ENCODE measurements at regions not wholly inside any gene's neighbourhood (a gene's known extent, or its start where the extent isn't known, plus 50 kb on each side); places are given as distances from the start of the nearest gene placed in this dataset.
"Not testable (repeated sequence)": the region's sequence is repeated elsewhere in the genome, so short reads cannot be mapped to it uniquely, and the experiment has no call there.

GRCh38 chrX:34810364-34810763, 132.2 kb upstream of the FAM47B start:
- no peaks in the 10 kb centered on the region for H3K9me3 ChIP-seq (ENCODE audit: control insufficient read depth, low read length)
- peaks cover 7% of the 10 kb centered on the region for H3K4me1 ChIP-seq (ENCODE audit: control insufficient read depth, insufficient read depth, low read length, poor library complexity, severe bottlenecking)
- no peaks in the 10 kb centered on the region for H3K36me3 ChIP-seq (ENCODE audit: control insufficient read depth, insufficient read depth, low read length)
- WGBS, 2 experiments (ENCODE audit: insufficient coverage in 2 of 2), result no CpG with 5 or more reads among the region's 2 CpGs
- H3K27ac ChIP-seq (ENCODE audit: low read depth, low read length, severe bottlenecking), result no peak overlapping the region
- H3K4me3 ChIP-seq (ENCODE audit: extremely low read depth, insufficient read depth, low read length, poor library complexity, severe bottlenecking), result no peak overlapping the region

GRCh38 chrX:34810916-34811315, 131.7 kb upstream of the FAM47B start:
- peaks cover 7% of the 10 kb centered on the region for H3K4me1 ChIP-seq (ENCODE audit: control insufficient read depth, insufficient read depth, low read length, poor library complexity, severe bottlenecking)
- no peaks in the 10 kb centered on the region for H3K36me3 ChIP-seq (ENCODE audit: control insufficient read depth, insufficient read depth, low read length)
- H3K4me3 ChIP-seq (ENCODE audit: extremely low read depth, insufficient read depth, low read length, poor library complexity, severe bottlenecking), result no peak overlapping the region
- WGBS, 2 experiments (ENCODE audit: insufficient coverage in 2 of 2), result 60% methylated on average over 1 of the region's 2 CpGs; no CpG with 5 or more reads in 1 of the 2 experiments
- H3K27ac ChIP-seq (ENCODE audit: low read depth, low read length, severe bottlenecking), result no peak overlapping the region
- H3K9me3 ChIP-seq (ENCODE audit: control insufficient read depth, low read length), result no peaks in the 10 kb centered on the region

GRCh38 chrX:34813618-34814017, 129.0 kb upstream of the FAM47B start:
- Histone ChIP-seq H3K4me3 (ENCODE audit: extremely low read depth, insufficient read depth, low read length, poor library complexity, severe bottlenecking) (no peak overlapping the region), H3K4me1 (ENCODE audit: control insufficient read depth, insufficient read depth, low read length, poor library complexity, severe bottlenecking) (peaks cover 7% of the 10 kb centered on the region)

GRCh38 chrX:34826964-34827363, 115.6 kb upstream of the FAM47B start:
- Histone ChIP-seq H3K27ac (ENCODE audit: low read depth, low read length, severe bottlenecking) (no peak overlapping the region), H3K4me1 (ENCODE audit: control insufficient read depth, insufficient read depth, low read length, poor library complexity, severe bottlenecking) (no peaks in the 10 kb centered on the region), H3K4me3 (ENCODE audit: extremely low read depth, insufficient read depth, low read length, poor library complexity, severe bottlenecking) (no peak overlapping the region), H3K9me3 (ENCODE audit: control insufficient read depth, low read length) (no peaks in the 10 kb centered on the region), H3K36me3 (ENCODE audit: control insufficient read depth, insufficient read depth, low read length) (no peaks in the 10 kb centered on the region)
- no CpG with 5 or more reads among the region's 3 CpGs for WGBS, 2 experiments (ENCODE audit: insufficient coverage in 2 of 2)

More at GRCh38 chrX:34813618-34814017, 129.0 kb upstream of the FAM47B start:
- Histone ChIP-seq H3K9me3 (ENCODE audit: control insufficient read depth, low read length) (no peaks in the 10 kb centered on the region), H3K36me3 (ENCODE audit: control insufficient read depth, insufficient read depth, low read length) (no peaks in the 10 kb centered on the region), H3K27ac (ENCODE audit: low read depth, low read length, severe bottlenecking) (no peak overlapping the region)
- WGBS, 2 experiments (ENCODE audit: insufficient coverage in 2 of 2), result no CpG with 5 or more reads among the region's 1 CpG

GRCh38 chrX:34839451-34839850, 103.1 kb upstream of the FAM47B start:
- no peak overlapping the region for H3K27ac ChIP-seq (ENCODE audit: low read depth, low read length, severe bottlenecking)
- no peaks in the 10 kb centered on the region for H3K9me3 ChIP-seq (ENCODE audit: control insufficient read depth, low read length)
- no peaks in the 10 kb centered on the region for H3K36me3 ChIP-seq (ENCODE audit: control insufficient read depth, insufficient read depth, low read length)
- H3K4me1 ChIP-seq (ENCODE audit: control insufficient read depth, insufficient read depth, low read length, poor library complexity, severe bottlenecking), result no peaks in the 10 kb centered on the region
- no peak overlapping the region for H3K4me3 ChIP-seq (ENCODE audit: extremely low read depth, insufficient read depth, low read length, poor library complexity, severe bottlenecking)
- WGBS, 2 experiments (ENCODE audit: insufficient coverage in 2 of 2), result no CpG with 5 or more reads among the region's 3 CpGs

GRCh38 chrX:34841205-34841604, 101.4 kb upstream of the FAM47B start:
- not testable (repeated sequence) for H3K4me3 ChIP-seq (ENCODE audit: extremely low read depth, insufficient read depth, low read length, poor library complexity, severe bottlenecking)

GRCh38 chrX:34848281-34848680, 94.3 kb upstream of the FAM47B start:
- no peak overlapping the region for H3K27ac ChIP-seq (ENCODE audit: low read depth, low read length, severe bottlenecking)
- no peak overlapping the region for H3K4me3 ChIP-seq (ENCODE audit: extremely low read depth, insufficient read depth, low read length, poor library complexity, severe bottlenecking)
- no CpG with 5 or more reads among the region's 3 CpGs for WGBS, 2 experiments (ENCODE audit: insufficient coverage in 2 of 2)
- no peaks in the 10 kb centered on the region for H3K9me3 ChIP-seq (ENCODE audit: control insufficient read depth, low read length)
- H3K36me3 ChIP-seq (ENCODE audit: control insufficient read depth, insufficient read depth, low read length), result no peaks in the 10 kb centered on the region
- H3K4me1 ChIP-seq (ENCODE audit: control insufficient read depth, insufficient read depth, low read length, poor library complexity, severe bottlenecking), result no peaks in the 10 kb centered on the region

More at GRCh38 chrX:34841205-34841604, 101.4 kb upstream of the FAM47B start:
- H3K27ac ChIP-seq (ENCODE audit: low read depth, low read length, severe bottlenecking); H3K36me3 ChIP-seq (ENCODE audit: control insufficient read depth, insufficient read depth, low read length); H3K9me3 ChIP-seq (ENCODE audit: control insufficient read depth, low read length); H3K4me1 ChIP-seq (ENCODE audit: control insufficient read depth, insufficient read depth, low read length, poor library complexity, severe bottlenecking): not testable (repeated sequence)

- Histone ChIP-seq H3K4me3 (ENCODE audit: extremely low read depth, insufficient read depth, low read length, poor library complexity, severe bottlenecking) (no peak overlapping the region), H3K36me3 (ENCODE audit: control insufficient read depth, insufficient read depth, low read length) (no peaks in the 10 kb centered on the region), H3K4me1 (ENCODE audit: control insufficient read depth, insufficient read depth, low read length, poor library complexity, severe bottlenecking) (no peaks in the 10 kb centered on the region), H3K27ac (ENCODE audit: low read depth, low read length, severe bottlenecking) (no peak overlapping the region), H3K9me3 (ENCODE audit: control insufficient read depth, low read length) (no peaks in the 10 kb centered on the region)
- WGBS, 2 experiments (ENCODE audit: insufficient coverage in 2 of 2), result no CpG with 5 or more reads among the region's 1 CpG
Measured at GRCh38 chrX:34849371-34849770, 93.2 kb upstream of the FAM47B start.

GRCh38 chrX:34859191-34859590, 83.4 kb upstream of the FAM47B start:
- Histone ChIP-seq H3K36me3 (ENCODE audit: control insufficient read depth, insufficient read depth, low read length) (no peaks in the 10 kb centered on the region), H3K9me3 (ENCODE audit: control insufficient read depth, low read length) (no peaks in the 10 kb centered on the region), H3K27ac (ENCODE audit: low read depth, low read length, severe bottlenecking) (no peak overlapping the region), H3K4me1 (ENCODE audit: control insufficient read depth, insufficient read depth, low read length, poor library complexity, severe bottlenecking) (no peaks in the 10 kb centered on the region), H3K4me3 (ENCODE audit: extremely low read depth, insufficient read depth, low read length, poor library complexity, severe bottlenecking) (no peak overlapping the region)
- WGBS, 2 experiments (ENCODE audit: insufficient coverage in 2 of 2), result no CpG with 5 or more reads among the region's 2 CpGs

GRCh38 chrX:34863906-34864305, 78.7 kb upstream of the FAM47B start:
- Histone ChIP-seq H3K36me3 (ENCODE audit: control insufficient read depth, insufficient read depth, low read length) (no peaks in the 10 kb centered on the region), H3K27ac (ENCODE audit: low read depth, low read length, severe bottlenecking) (no peak overlapping the region), H3K4me1 (ENCODE audit: control insufficient read depth, insufficient read depth, low read length, poor library complexity, severe bottlenecking) (no peaks in the 10 kb centered on the region), H3K9me3 (ENCODE audit: control insufficient read depth, low read length) (no peaks in the 10 kb centered on the region), H3K4me3 (ENCODE audit: extremely low read depth, insufficient read depth, low read length, poor library complexity, severe bottlenecking) (no peak overlapping the region)
- WGBS, 2 experiments (ENCODE audit: insufficient coverage in 2 of 2), result 86 to 88% methylated on average over 1 of the region's 2 CpGs

GRCh38 chrX:34866646-34867045, 76.0 kb upstream of the FAM47B start:
- Histone ChIP-seq H3K4me3 (ENCODE audit: extremely low read depth, insufficient read depth, low read length, poor library complexity, severe bottlenecking) (no peak overlapping the region), H3K36me3 (ENCODE audit: control insufficient read depth, insufficient read depth, low read length) (no peaks in the 10 kb centered on the region), H3K9me3 (ENCODE audit: control insufficient read depth, low read length) (no peaks in the 10 kb centered on the region), H3K27ac (ENCODE audit: low read depth, low read length, severe bottlenecking) (no peak overlapping the region), H3K4me1 (ENCODE audit: control insufficient read depth, insufficient read depth, low read length, poor library complexity, severe bottlenecking) (no peaks in the 10 kb centered on the region)

- no CpG with 5 or more reads among the region's 2 CpGs for WGBS, 2 experiments (ENCODE audit: insufficient coverage in 2 of 2)
- H3K9me3 ChIP-seq (ENCODE audit: control insufficient read depth, low read length), result no peaks in the 10 kb centered on the region
- H3K27ac ChIP-seq (ENCODE audit: low read depth, low read length, severe bottlenecking), result no peak overlapping the region
- H3K36me3 ChIP-seq (ENCODE audit: control insufficient read depth, insufficient read depth, low read length), result no peaks in the 10 kb centered on the region
- H3K4me1 ChIP-seq (ENCODE audit: control insufficient read depth, insufficient read depth, low read length, poor library complexity, severe bottlenecking), result no peaks in the 10 kb centered on the region
- no peak overlapping the region for H3K4me3 ChIP-seq (ENCODE audit: extremely low read depth, insufficient read depth, low read length, poor library complexity, severe bottlenecking)
Measured at GRCh38 chrX:34868633-34869032, 74.0 kb upstream of the FAM47B start.

Data from mesodermal cell (in vitro differentiated cells).